ENCODE measurements at regions not wholly inside any gene's neighbourhood (a gene's known extent, or its start where the extent isn't known, plus 50 kb on each side); places are given as distances from the start of the nearest gene placed in this dataset.
"Not testable (repeated sequence)": the region's sequence is repeated elsewhere in the genome, so short reads cannot be mapped to it uniquely, and the experiment has no call there.

DNA sequence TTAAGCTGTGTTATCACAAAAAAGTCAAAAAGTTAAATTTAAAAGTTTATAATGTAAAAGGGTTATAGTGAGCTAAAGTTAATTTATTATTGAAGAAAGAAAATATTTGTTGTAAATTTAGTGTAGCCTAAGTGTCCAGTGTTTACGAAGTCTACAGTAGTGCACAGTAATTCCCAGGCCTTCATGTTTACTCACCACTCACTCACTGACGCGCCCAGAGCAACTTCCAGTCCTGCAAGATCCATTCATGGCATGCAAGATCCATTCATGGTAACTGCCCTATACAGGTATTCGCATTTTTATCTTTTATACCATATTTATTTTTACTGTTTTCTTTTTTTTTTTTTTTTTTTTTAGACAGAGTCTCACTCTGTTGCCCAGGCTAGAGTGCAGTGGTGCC is 69.5 kb downstream of the TPRA1 start:
- DNase-seq = no peak

DNA sequence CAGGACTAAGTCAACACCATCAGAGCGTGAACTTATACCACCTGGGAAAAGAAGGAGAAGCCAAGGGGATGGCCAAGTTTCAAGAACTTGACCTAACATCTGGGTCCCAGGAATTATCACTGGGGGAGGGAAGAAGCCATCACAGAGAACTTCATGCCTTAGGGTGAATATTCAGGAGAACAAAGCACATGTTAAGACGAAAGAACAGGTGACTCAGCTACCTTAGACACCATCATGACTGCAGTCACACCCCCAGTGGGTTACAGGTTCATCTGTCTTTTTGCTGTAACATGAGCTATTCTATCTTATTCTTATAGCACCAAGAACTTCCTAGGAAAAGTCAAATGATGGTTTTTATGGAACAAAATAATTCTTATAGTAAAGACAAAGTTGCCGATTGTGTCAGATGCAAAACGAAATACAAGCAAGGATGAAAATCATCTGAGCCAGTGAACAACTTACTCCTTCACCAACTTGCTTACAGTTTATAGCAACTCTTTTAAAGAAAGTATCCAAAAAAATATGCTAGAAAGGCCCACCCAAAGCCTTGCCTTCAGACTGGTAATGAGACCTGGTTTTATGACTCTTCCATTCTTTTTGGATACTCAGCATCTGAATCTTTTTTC is 72.0 kb downstream of the TPRA1 start:
- no peak for DNase-seq

DNA sequence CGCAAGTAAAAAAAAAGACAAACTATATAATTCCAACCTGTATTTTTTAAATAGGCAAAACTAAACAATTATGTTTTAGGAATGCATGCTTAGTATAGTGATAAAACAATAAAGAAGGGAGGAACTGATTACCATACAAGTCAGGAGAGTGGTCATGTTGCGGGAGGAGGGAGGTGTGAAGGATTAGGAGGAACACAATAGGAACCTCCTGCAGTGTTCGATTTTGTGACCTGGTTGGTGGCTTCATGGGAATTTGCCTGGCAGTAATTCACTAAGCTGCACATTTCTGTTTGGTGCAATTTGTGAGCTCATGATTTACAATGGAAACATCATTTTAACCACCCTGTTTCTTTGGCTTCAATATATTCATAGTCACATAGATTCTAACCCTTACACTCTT is 78.3 kb downstream of the TPRA1 start:
- no peak for DNase-seq

DNA sequence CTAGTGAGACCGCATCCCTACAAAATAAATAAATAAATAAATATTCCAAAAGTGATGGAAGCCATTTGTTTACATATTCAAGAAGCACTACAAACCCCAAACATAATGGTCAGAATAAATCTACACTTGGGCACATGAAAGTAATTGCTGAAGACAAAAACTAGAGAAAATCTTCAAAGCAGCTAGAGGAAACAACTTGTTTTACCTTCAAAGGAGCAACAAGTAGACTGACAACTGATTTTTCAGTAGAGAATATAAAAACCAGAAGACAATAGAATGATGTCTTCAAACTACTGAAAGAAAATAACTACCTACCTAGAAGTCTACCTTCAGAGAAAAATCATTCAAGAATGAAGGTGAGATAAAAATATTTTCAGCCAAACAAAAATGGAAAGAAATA is 89.4 kb downstream of the TPRA1 start:
- DNase-seq = no peak

DNA sequence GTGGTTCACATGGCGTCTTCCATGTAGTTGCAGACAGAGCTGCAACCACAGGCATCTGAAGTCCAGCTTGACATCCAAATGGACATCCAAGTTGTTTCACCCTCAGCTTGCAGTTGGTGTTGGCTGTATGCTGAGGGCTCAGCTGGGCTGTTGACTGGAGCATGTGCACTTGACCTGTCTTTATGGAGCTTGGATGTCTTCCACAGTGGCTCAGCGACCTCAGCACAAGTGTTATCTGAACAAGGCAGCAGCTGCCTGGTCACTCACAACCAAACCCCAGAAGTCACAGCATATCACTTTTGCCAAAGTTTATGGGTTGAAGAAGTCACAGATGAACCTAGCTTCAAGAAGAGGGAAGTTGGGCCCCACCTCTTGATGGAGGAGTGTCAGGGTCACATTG is 92.9 kb downstream of the TPRA1 start:
- DNase-seq = no peak

DNA sequence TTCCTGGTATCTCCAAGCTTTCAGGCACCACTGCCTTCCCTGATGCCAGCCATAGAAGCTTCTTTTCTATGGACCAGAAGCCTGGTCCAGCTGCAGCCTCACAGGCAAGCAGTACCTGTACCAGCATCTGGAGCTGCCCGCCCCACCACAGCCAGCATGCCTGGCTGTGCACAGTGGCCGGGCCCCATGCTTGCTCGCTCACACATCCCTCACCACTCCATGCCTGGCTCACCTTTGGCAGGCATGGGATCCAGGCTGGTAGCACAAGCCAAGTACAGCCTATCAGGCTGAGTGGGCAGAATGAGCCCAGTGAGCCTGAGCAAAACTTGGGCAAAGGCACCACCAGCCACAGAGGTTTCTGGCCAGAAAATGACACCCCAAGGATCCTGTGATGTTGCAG is 93.4 kb downstream of the TPRA1 start:
- DNase-seq = no peak

GRCh38 chr3:127495821-127496655 is 94.5 kb downstream of the TPRA1 start:
- no peak for DNase-seq

GRCh38 chr3:127493924-127494646 is 96.4 kb downstream of the TPRA1 start:
- DNase-seq = no peak

DNA sequence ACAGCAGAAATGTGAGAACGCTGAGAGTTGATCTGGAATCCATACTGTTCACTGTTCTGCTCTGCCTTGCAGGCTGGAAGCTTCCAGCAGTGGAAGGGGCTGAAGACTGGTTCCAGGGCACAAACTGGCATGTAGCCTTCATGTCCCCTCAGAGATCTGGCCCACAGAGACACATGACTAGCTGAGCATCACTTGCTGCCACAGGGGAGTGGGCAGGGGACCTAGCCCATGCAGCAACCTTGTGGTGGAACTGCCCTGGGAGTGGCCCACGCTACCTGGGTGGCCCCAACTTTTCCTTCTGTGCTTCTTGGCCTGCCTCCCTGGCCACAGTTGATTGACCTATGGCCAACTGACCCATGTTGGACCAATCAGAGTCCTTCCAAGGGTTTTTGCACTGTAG is 98.1 kb downstream of the TPRA1 start:
- no peak for DNase-seq

DNA sequence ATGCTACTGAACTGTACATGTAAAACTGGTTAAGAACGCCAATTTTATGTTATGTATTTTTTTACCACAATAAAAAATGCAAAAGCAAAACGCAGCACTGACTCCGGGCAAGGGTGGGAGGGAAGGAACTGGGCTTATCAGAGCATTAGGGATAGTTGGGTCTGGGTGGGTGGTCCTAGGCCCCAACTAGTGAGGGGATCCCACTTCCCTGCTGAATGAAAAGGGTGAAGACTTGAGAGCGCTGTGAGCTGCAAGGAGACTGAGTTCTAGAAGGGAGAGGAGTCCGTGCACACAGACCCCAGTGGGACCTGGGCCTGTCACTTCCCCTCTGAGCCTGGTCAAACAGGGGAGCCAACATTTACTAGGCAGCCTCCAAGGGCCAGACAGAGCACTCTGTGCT is 98.6 kb downstream of the TPRA1 start:
- no peak for DNase-seq

- DNase-seq = peak; percentile 13
These were observed 99.2 kb downstream of the TPRA1 start for GRCh38 chr3:127491323-127491722.

DNA sequence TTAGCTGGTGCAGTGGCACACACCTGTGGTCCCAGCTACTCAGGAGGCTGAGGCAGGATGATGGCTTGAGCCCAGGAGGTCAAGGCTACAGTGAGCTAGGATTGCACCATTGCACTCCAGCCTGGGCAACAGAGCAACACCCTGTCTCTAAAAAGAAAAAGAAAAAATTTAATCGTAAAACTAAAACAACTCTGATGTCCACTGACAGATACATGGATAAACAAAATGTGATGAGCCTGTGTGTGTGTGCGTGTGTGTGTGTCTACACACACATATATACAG is 99.6 kb downstream of the TPRA1 start:
- not testable (repeated sequence) for DNase-seq

GRCh38 chr3:127490271-127491023 is 100.1 kb downstream of the TPRA1 start:
- no peak for DNase-seq

GRCh38 chr3:127489357-127489756 is 101.2 kb downstream of the TPRA1 start:
- no peak for DNase-seq

DNA sequence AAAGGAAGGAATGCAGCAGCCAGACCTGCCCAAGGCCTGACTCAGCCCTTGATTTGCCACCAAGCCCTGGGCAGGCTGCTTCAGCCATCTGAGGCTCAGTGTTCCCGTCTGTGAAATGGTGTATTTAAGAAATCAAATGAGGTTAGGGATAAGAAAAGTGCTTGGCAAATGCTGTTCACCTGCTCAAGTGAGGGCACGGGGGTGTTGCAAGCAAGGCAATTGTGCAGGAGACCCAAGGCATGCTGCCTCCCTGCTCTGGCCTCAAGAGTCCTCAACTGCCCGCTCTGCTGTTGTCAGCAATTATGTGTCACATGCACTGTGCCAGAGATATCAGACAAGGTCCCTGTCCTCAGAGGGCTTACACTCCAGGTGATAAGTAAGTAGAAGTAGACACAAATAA is 101.8 kb downstream of the TPRA1 start:
- no peak for DNase-seq

- DNase-seq = no peak
These were observed 102.3 kb downstream of the TPRA1 start for GRCh38 chr3:127488141-127488672.

DNA sequence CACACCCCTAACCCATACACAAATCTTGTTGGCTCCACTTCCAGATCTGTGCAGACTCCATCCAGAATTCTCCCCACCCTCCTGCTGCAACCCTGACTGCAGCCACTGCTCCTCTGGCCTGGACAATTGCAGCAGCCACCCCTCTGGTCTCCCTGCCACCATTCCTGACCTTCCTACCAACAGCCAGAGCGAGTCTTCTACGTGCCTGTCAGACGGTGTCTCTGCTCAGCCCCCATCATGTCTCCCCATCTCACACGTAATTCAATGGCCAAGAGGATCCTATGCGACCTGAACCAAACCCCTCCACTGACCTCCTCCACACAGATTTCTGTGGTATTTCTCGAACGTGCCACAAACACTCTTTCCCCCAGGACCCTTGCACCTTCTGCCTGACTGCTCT is 103.3 kb downstream of the TPRA1 start:
- no peak for DNase-seq

DNA sequence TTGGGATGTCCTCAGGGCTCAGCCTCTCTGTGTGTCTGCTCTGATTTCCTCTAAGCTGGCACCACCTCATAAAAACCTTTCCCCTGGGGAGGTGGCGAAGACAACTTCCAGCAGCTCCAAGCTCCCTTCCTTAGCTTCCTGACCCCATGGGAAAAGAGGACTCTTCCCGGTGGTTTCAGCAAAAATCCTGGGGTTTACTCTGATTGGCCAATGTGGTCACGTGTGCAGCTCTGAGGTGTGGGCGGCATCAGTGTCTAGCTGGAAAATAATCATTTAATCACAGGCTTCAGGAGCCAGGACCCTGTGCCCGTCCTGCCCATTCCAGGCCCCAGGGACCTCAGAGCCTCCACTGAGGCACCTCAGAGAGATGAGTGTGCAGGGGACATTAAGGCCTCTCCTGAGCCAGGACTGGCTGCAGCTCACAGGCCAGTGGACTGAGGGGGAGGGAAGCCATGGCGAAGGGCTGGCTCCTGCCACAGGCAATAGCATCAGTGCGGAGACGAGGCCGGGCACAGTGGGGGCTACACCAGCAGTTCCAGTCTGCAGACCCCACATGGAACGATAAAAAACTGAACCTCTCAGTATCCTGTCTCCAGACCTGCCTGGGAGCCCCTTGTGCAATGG is 104.1 kb downstream of the TPRA1 start:
- no peak for DNase-seq

DNA sequence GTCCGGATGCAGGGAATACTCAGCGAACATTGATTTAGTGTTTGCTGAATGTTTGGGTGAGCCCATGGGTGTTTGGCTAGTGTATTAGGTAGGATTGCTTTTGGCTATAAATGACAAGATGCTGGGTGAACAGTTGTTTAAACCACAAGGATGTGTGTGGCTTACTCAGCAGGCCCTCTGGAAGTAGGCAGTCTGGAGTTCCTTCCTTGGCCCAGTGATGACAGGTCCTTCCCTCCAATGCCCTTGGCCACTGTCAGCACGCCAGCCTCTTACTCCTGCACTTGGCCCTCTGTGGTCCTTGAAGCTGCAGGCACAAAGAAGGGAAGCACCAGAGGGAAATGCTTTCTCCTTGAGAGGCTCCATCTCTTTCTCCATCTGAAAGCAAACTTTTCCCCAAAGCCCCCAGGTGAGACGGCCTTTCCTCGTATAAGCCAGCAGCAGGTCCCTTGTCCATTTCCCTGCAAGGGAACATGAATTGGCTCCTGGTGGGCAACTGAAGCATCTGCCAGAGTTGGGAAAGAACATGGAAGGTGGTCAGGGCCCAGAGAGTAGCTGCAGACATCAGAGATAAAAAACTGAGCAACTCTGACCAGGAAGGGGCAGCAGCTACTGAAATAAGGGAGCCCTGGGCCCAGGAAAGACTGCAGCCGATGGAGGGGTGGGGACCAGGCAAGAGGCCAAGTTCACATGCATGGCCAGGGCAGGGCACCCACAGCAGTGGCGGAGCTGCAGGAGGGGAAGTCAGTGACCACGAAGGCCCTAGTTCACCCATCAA is 105.0 kb downstream of the TPRA1 start:
- no peak for DNase-seq

DNA sequence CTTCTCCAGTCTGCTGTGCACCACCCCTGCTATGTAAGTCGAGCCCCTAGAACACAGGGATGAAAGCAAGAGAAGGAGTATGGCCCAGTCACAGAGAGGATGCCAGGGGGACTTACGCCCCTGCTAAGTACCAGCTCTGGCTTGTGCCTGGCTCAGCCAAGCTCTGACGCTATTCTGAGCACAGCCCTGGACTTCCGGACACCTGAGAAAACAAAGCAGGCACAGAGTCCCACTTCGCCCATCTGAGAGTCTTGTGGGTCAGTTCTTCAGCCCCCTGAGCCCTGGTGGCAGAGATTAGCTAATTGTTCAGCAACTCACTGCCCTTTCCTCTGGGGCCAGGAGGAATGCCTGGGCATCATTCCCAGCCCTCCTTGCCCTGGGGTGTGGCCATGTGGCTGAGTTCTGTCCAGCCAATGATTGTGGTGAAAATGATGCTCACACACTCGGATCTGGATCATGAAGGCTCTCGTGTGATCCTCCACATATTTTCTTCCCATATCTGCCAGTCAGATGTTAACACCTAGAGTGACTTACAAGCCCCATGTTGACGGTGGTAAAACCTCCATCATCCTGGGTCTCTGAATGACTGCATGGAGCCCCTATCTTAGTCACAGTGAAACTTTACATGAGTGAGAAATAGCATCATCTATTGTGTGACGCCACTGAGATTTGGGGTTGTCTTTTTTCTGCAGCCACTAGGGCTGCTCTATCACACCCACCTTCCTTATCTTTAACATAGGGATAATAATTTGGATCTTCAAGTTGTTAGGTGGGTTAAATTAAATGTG is 105.7 kb downstream of the TPRA1 start:
- DNase-seq = no peak

Measured in HCEC 1CT (cell line).